Upper lobe of left lung (tissue), 4 donors: ENCODE measurements at regions not wholly inside any gene's neighbourhood (a gene's known extent, or its start where the extent isn't known, plus 50 kb on each side); places are given as distances from the start of the nearest gene placed in this dataset.

Source experiments
- CTCF ChIP-seq, 6 experiments: fragments of 450-650 bp in 4 of 6; fragments of 200-600 bp in 2 of 6; sonication (generic) in 2 of 6; IDR thresholded peaks; one replicate each; pipeline ENCODE4 v1.5.1; 2016 to 2019; ENCODE audit warnings: antibody characterized with exemption in 6 of 6
- POLR2A ChIP-seq, 4 donors: fragments of 450-650 bp; IDR thresholded peaks; one replicate each; pipeline ENCODE4 v1.5.1; 2016 to 2017; ENCODE audit warnings: antibody characterized with exemption in 4 of 4, mild to moderate bottlenecking in 2 of 4

- TF ChIP-seq CTCF (IDR thresholded peaks at IDR 0.05) (no peak), POLR2A (IDR thresholded peaks at IDR 0.05) (no peak)
Measured at GRCh38 chr5:88659529-88660263, 223.3 kb downstream of the MEF2C start.
